ENCODE measurements at regions not wholly inside any gene's neighbourhood (a gene's known extent, or its start where the extent isn't known, plus 50 kb on each side); places are given as distances from the start of the nearest gene placed in this dataset.
"Not testable (repeated sequence)": the region's sequence is repeated elsewhere in the genome, so short reads cannot be mapped to it uniquely, and the experiment has no call there.

GRCh38 chr13:71214821-71215220 is 652.2 kb downstream of the DACH1 start:
- no peak for DNase-seq (ENCODE audit: low read depth)

GRCh38 chr13:71214357-71214756 is 652.6 kb downstream of the DACH1 start:
- no peak for DNase-seq (ENCODE audit: low read depth)

GRCh38 chr13:71213252-71213821 is 653.7 kb downstream of the DACH1 start:
- DNase-seq (ENCODE audit: low read depth), result no peak

- DNase-seq (ENCODE audit: low read depth), result no peak
Observed at GRCh38 chr13:71210861-71211260, 656.1 kb downstream of the DACH1 start.

- DNase-seq (ENCODE audit: low read depth), result no peak
Observed at GRCh38 chr13:71209217-71209616, 657.8 kb downstream of the DACH1 start.

GRCh38 chr13:71184583-71184982 is 682.4 kb downstream of the DACH1 start:
- not testable (repeated sequence) for DNase-seq (ENCODE audit: low read depth)

GRCh38 chr13:71183352-71183751 is 683.7 kb downstream of the DACH1 start:
- not testable (repeated sequence) for DNase-seq (ENCODE audit: low read depth)

GRCh38 chr13:71171740-71172139 is 695.3 kb downstream of the DACH1 start:
- no peak for DNase-seq (ENCODE audit: low read depth)

- DNase-seq (ENCODE audit: low read depth), result no peak
Observed at GRCh38 chr13:71169180-71169579, 697.8 kb downstream of the DACH1 start.

GRCh38 chr13:71156550-71156949 is 710.5 kb downstream of the DACH1 start:
- no peak for DNase-seq (ENCODE audit: low read depth)

- no peak for DNase-seq (ENCODE audit: low read depth)
Observed at GRCh38 chr13:71149498-71150363, 717.3 kb downstream of the DACH1 start.

- DNase-seq (ENCODE audit: low read depth), result no peak
Observed at GRCh38 chr13:71149046-71149445, 718.0 kb downstream of the DACH1 start.

GRCh38 chr13:71148396-71148795 is 718.6 kb downstream of the DACH1 start:
- no peak for DNase-seq (ENCODE audit: low read depth)

GRCh38 chr13:71144883-71145282 is 722.1 kb downstream of the DACH1 start:
- DNase-seq (ENCODE audit: low read depth), result no peak

GRCh38 chr13:71137101-71137500 is 729.9 kb downstream of the DACH1 start:
- DNase-seq (ENCODE audit: low read depth), result no peak

GRCh38 chr13:71124230-71124629 is 742.8 kb downstream of the DACH1 start:
- no peak for DNase-seq (ENCODE audit: low read depth)

- no peak for DNase-seq (ENCODE audit: low read depth)
Observed at GRCh38 chr13:71118779-71119364, 748.1 kb downstream of the DACH1 start.

- no peak for DNase-seq (ENCODE audit: low read depth)
Observed at GRCh38 chr13:71117920-71118319, 749.1 kb downstream of the DACH1 start.

GRCh38 chr13:71115301-71115700 is 751.7 kb downstream of the DACH1 start:
- DNase-seq (ENCODE audit: low read depth), result no peak

GRCh38 chr13:71096421-71096820 is 770.6 kb downstream of the DACH1 start:
- DNase-seq (ENCODE audit: low read depth), result no peak

- no peak for DNase-seq (ENCODE audit: low read depth)
Observed at GRCh38 chr13:71090990-71091389, 776.0 kb downstream of the DACH1 start.

GRCh38 chr13:71089056-71089455 is 777.9 kb downstream of the DACH1 start:
- no peak for DNase-seq (ENCODE audit: low read depth)

- no peak for DNase-seq (ENCODE audit: low read depth)
Observed at GRCh38 chr13:71087432-71087831, 779.6 kb downstream of the DACH1 start.

Measured in Daoy (cell line).